IPS-11a (cell line): ENCODE measurements at regions not wholly inside any gene's neighbourhood (a gene's known extent, or its start where the extent isn't known, plus 50 kb on each side); places are given as distances from the start of the nearest gene placed in this dataset.

Experiments used
- H3K4me3 ChIP-seq: one replicate; pipeline ENCODE4 v1.5.1; 2013; ENCODE audit warnings: low read depth, low read length, control low read depth

DNA sequence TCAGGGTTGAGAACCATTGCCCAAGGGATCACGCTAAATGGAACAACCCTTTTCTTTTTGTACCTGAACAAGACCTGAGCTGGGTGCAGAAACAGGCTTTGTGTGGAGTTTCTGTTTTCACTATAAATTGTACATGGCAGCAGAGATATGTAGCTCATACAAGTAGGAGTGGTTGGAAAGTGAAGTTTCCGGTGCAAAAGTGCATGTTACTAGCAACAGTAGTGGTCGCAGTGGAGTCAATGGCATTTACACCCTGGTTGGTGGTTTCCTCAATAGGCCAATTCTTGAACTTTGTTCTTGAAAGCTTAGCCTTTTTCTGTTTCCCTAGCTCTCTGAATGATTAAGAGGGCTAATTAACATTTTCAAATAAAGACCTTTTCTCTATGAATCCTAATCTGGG, 170.7 kb downstream of the NEBL start:
- H3K4me3 ChIP-seq: no peak overlapping the region

DNA sequence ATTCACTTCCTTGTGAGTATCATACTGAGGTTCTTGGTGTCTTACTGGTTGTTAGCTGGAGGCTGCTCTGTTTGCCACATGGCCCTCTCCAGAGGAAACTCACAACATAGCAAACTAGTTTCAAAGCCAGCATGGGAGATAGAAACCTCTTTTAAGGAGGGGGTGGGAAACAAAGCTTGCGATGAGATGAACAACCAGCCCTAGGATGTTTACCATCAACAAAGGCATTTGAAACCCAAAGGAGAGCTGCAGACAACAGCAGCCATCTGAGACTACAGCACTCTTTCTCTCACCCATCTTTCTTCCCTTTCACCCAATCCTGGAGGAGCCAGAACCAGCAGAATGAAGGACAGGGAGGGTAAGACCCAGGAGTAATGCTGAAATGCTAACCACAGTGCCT, 182.1 kb downstream of the NEBL start:
- no peak overlapping the region for H3K4me3 ChIP-seq

DNA sequence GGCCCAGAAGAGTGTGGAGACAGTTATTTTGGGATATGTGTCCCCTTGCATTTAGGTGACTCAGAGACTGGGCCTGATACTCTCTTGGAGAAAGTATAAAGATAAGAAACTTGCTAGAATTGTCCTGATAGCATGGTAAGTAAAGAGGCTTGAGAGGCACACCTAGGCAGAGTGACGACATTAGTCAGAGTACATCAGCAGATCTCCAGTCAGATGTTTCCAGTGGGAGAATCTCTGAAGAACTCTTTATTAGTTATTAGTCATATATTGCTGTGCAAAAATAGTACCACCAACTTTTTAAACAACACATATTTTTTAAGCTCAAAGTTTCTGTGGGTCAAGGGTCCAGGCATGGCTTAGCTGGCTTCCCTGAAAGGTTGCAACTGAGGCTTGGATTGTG, 182.6 kb downstream of the NEBL start:
- no peak overlapping the region for H3K4me3 ChIP-seq

DNA sequence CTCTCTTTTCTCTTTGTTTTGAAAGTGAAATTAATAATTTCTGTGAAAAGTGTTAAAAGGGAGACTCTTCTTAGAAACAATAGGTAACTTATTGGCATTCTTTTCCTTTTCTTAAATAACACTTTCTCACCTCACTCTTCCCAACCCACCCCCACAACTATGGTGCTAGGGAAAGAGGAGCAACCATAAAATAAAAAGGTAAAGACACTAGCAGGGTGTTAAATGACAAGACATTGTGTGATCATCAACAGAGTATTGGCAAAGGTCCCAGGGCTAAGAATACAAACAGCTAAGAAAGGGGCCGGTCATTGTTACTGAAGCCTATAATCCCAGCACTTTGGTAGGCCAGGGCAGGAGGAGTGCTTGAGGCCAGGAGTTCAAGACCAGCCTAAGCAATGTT, 183.7 kb downstream of the NEBL start:
- H3K4me3 ChIP-seq: no peak overlapping the region

DNA sequence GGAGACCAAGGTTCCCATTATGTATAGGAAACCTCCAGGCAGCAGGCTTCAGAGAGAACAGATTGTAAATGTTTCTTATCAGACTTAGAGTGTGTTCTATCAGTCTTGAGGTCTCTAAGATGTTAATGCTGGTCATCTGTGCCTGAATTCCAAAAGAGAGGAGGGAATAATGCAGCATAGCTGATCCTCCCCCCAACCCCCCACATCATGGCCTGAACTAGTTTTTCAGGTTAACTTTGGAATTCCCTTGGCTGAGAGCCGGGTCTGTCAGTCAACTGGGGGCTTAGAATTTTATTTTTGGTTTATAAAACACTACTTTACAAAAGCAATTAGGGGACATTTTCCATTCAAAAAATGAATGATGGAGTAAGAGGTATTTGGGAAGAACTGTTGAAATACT, 184.3 kb downstream of the NEBL start:
- no peak overlapping the region for H3K4me3 ChIP-seq

DNA sequence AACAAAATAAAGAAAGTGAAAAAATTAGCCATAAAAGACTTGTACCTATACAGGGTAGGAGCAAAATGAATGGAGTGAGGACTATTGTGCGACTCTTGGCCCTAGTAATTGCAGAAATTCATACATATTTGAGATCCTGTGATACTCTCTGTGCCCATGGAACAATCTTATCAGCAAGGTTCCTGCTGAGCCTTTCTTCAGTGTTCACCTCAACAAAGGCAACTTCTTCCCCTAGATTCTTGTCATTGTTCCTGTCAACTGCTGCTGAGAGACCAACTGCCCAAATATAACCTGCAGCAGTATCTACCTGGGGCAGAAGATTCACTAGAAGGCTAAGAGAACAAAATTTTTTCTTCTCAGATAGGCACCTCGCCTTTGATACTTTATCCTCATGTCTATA, 187.4 kb downstream of the NEBL start:
- H3K4me3 ChIP-seq: no peak overlapping the region

DNA sequence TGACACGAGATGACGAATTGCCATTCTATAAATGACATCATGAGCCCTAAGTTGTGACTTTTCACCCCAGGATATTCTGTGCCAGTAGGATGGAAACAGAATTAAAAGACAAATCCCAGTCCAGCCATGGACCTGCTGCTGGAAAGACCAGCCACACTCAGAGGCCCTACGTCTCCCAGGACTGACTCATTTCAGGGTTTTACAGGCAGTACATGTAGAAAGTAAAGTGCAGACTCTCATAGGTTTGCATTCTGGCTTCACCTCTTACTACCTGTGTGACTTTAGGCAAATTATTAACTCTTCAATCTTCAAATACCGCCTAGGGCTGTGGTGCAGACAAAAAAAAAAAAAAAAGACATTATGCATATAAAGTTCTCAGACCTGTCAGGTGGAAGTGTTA, 188.8 kb downstream of the NEBL start:
- H3K4me3 ChIP-seq: no peak overlapping the region

DNA sequence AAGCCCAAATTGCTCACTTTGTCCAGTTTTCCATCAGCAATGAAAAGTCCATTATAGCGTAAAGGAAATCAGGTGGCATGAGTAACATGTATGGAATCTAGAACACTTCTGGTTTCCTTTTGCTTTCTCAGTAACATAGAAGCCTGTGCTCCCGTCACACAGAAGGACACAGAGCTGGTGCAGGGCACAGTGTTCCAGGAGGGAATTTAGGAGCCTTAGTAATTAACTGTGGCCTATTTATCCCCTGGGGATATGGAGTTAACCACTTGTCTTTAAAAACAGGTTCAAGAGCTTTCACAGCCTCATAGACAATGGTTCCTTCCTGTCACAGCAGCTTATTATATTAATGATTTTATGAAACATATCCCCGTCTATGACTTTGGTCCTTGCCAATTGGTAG, 189.9 kb downstream of the NEBL start:
- H3K4me3 ChIP-seq: no peak overlapping the region

DNA sequence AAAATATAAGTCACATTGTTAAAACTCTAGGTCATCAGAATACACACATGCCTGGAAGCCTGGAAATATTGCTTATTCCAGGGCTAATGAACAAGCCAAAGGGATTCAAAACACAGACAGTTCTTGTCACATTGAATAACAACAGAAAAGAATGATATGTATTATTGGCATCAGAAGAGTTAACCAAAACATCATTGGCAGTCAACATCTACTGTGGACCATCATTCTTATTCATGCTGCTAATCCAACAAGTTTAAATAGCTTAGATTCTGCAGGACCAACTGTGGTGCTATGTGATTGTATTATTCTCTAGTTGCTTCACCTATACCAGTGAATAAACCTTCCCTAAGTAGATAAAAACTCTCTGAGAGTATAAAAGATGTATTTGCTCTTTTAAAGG, 198.3 kb downstream of the NEBL start:
- no peak overlapping the region for H3K4me3 ChIP-seq

DNA sequence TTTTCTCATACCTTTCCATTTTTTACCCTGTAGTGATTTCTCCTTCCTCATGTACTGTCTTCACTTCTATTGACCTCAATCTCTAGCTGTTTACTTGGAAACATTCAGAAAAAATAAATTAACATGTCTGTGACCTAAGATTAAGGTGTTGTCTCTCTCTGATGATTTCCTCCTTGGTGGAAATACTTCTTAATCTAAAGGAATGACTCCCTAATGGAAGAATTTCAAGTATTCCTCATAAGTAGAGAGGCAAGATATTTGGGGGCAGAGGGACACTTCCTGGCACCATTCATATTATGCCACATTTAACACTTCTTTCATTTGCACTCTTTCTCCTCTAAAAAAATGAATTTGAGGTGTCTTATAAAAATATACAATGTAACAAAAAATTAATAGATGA, 202.8 kb downstream of the NEBL start:
- H3K4me3 ChIP-seq: no peak overlapping the region

DNA sequence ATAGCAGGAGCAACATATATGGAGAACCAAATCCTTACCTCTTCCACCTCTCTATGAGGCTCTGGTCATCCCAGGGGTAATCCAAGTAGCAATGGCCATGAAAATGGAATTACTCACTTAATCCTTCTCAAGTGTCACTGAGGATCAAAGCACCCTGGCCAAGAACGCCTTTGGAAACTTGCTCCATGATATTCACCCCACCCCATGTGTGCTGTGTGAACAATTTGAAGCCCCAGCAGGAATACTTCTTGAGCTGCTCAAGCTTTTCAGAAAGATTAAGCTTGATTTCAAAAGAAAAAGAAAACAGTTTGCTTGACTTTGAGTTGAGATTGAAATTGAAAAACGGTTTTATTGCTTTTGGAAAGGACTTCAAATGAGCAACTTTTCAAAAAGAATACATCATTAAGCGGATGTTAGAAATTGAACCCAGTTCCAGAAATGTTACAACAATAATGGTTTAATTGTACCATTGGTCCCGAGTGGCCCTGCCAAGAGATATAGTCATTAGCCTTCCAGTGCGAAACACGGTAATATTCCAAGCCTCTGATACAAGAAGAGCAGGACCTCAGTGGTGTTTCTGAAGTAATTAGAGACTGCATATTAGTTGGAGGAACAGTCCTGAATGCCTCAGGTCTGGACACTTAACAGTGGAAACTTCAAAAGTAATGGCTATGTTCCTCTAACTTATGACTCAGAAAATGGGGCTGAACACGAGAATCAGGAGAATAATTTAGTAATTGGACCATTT, 208.1 kb downstream of the NEBL start:
- no peak overlapping the region for H3K4me3 ChIP-seq

DNA sequence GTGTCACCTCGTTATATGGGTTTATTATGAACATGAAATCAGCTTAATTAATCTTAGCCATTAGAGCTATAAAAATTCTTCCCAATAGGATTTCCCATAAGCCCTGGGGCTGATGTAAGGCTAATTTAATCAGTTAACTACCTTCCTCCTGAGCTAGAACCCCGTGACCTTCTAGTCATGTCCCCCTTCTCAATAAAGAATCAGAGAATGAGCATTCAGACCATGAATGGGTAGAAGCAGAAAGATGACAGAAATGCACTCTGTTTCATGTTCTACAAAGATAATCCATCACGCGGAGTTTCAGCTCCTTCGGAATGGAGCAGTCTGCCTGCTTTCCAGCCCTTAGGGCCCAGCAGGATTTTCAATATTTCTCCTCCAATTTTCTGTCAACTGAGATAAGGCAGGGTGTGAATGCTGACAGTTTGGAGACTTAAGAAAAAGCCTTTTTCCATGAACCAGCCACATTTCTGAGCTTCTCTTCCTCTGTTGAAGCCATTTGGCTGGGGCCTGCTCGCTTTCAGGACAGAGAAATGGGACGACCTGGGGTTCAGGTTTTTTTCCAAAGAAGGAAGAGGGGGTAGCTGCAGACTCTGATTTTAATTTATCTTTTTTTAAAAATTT, 211.0 kb downstream of the NEBL start:
- no peak overlapping the region for H3K4me3 ChIP-seq

DNA sequence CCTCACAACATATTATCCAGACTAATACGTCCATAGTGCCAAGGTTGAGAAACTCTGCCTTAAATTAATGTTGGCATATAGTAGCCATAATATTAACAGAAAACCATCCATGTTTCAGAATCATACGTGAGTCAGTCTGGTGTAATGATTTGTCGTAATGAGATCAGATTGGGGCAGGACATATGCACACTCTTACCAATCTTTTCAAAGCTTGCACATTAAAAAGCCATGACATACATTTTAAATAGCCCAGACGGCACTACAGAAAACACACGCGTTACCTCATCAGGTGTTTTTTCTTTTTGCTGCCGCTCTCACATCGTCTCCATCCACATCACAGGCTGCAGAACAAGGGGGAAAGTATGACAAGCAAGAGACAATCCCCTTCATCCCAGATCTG, 211.6 kb downstream of the NEBL start:
- no peak overlapping the region for H3K4me3 ChIP-seq

DNA sequence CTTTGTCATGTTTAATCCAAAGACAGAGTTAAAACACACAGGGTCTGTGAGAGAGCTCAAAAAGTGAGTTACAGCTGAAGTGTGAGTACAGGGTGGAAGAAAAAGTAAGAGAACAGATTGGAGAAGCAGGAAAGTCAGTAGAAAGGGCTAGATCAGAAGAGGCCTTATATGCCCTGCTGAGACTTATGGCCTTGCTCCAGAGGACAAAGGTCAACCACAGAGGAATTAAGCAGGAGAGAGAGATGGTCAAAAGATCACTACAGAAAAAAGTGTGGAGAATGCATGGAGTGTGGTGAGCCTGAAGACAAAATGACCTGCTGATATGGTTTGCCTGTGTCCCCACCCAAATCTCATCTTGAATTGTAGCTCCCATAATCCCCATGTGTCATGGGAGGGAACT, 213.8 kb downstream of the NEBL start:
- no peak overlapping the region for H3K4me3 ChIP-seq

DNA sequence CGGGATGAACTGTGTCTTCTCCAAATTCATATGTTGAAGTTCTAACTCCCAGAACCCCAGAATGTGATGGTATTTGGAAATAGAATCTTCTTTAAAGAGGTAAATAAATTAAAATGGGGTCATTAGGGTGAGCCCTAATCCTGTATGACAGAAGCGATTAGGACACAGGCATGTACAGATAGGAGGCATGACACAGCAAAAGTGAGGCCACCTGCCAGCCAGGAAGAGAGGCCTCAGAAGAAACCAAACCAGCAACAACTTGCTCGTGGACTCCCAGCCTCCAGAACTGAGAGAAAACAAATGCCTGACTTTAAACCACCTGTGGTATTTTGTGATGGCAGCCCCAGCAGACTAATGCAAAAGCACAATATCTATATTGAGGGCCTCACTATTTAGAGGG, 214.3 kb downstream of the NEBL start:
- H3K4me3 ChIP-seq: no peak overlapping the region

DNA sequence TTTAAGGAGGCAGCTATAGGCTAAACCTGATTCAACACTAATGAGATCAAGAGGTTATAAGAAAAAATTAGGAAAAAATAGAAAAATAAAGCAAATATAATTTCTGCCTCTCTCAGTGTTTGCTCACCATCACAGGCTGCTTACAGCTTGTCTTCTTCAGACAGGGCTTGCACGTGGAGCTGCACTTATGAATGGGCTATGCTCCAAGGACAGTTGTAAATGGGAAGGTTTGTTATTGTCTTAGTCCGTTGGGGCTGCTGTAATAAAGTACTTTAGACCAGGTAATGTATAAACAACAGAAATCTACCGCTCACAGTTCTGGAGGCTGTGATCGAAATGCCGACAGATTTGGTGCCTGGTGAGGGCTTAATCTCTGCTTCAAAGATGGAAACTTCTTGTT, 219.8 kb downstream of the NEBL start:
- no peak overlapping the region for H3K4me3 ChIP-seq

DNA sequence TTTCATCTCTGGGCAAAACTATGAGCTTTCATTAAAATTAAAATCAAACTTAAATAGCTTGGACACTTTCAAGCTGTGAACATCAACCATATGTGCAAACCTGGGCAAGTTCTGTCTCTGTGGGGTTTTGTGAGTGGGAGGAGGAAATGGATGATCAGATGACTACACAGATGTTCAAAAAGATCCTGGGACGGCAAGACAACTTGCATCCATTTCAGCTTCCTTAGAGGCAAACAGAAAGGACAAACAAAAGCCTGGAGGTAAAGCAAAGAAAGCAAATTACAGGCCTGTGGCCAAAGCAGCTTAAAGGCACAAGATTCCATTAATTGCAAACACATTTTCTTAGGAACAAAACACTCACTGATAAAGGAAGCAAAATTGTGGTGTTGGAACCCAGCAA, 222.2 kb downstream of the NEBL start:
- no peak overlapping the region for H3K4me3 ChIP-seq

DNA sequence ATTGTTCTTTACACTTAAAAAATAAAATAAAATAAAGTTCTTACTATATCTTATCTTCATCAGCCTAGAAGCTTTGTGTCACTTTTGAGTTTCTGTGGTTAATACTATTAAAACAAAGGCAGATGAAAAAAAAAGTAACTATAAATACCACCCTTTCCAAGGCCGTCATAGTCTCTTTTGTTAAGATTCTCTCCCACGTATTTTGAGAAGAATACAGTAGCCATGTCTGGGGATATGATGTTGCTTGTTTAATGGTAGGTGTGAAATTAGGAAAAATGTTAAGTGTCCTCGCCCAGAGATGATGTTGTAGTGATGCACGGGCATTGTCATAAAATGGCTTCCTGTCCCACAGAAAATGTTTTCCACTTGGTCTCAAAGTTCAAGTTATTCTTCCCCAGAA, 223.9 kb downstream of the NEBL start:
- no peak overlapping the region for H3K4me3 ChIP-seq

DNA sequence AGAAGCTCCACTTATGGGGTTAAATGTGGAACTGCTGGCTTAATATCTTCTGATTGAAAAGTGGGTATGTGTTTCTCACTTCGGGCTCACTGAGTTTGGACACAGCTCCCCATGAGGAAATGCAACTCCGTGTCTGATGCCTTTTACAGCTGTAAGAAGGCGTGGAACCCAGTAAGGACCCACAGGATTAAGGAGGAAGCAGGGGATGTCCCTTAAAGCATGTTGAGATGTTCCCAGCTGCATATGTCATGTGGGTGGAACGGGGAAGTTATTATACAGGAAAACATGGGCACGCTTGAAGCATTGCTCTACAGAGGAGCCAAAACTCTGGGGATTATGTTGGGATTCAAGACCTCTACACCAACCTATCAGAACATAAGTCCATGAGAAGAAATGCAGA, 224.4 kb downstream of the NEBL start:
- H3K4me3 ChIP-seq: no peak overlapping the region

DNA sequence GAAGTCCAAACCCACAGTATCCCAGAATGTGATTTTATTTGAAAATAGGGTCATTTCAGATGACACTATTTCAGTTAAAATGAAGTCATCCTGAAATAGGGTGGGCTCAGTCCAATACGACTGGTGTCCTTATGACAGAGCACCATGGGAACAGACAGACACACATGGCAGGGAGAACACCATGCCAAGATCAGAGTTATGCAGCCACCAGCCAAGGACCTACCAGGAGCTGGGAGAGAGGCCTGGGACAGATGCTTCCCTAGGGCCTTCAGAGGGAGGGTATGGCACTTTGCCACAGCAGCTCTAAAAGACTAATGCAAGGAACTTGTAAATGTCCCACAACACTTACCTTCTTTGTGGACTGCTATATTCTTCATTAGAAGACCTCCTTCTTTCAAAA, 226.5 kb downstream of the NEBL start:
- H3K4me3 ChIP-seq: no peak overlapping the region

DNA sequence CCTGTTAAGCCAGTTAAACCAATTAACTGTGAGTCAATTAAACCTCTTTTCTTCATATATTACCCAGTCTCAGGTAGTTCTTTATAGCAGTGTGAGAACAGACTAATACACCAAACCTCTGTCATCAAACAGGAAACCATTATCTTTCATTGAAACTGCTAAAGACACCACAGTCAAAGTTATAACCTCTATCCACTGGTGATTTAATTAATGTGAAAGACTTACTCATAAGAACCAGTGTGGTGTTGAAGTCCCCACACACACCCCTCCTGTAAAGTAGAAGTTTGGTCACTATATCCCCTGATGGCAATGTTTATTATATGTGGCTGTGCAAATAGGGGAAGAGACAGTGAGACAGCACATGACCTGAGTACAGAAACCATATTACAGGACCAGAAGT, 228.1 kb downstream of the NEBL start:
- no peak overlapping the region for H3K4me3 ChIP-seq

DNA sequence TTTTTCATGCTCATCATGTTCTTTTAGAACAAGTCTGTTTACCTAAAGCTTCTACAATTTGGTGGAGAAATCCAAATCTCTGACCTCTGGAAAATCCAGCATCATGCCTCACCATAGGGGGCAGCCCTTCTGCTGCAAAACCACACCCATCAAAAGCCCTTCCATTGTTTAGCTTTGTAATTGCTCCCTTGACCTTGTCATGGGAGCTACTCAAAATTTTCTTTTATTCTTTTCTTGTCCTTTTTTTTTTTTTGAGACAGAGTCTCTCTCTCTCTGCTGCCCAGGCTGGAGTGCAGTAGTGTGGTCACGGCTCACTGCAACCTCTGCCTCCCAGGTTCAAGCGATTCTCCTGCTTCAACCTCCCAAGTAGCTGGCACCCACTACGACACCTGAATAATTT, 234.4 kb downstream of the NEBL start:
- no peak overlapping the region for H3K4me3 ChIP-seq

DNA sequence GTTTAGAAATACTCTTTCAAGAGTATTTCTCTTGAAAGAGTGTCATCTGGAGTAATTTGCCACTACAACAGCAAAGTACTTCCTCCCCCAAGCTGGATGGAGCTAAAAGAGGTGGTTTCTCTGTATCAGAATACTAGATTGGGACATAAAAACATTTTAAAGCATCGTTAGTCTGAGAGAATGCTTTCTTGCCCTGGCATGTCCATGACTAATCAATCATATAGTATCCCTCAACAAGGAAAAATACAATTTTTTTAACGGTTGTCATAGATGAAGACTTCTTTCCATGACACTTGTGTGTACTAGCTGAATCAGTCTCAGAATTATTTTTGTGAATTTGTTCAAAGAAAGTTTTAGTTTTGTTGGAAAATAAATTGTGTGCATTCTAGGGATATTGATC, 237.9 kb downstream of the NEBL start:
- no peak overlapping the region for H3K4me3 ChIP-seq
